Right renal cortex interstitium (tissue), 3 donors: ENCODE measurements at regions not wholly inside any gene's neighbourhood (a gene's known extent, or its start where the extent isn't known, plus 50 kb on each side); places are given as distances from the start of the nearest gene placed in this dataset.

Experiments
- DNase-seq, 3 donors: peaks; one replicate each; pipeline ENCODE4 v3.0.0-alpha.2; 2013; ENCODE audit warnings: low read depth in 3 of 3, low spot score in 2 of 3

DNA sequence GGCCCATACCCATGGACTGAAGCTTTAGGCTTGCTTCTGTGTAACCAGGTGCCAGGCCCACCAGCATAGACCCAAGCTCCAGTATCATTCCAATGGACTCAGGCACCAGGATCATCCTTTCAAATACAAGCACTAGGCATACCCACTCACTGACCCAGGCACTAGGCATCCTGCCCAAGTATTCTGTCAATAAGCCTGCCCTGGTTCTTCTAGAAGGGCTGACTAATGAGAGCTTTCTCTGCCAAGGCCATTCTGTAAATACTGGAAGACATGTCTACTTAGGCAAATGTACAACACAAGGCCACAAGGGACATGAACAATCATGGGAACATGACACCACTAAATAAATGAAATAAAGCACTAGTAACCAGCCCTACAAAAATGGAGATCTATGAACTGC, 352.2 kb downstream of the FSCB start:
- no peak for DNase-seq

DNA sequence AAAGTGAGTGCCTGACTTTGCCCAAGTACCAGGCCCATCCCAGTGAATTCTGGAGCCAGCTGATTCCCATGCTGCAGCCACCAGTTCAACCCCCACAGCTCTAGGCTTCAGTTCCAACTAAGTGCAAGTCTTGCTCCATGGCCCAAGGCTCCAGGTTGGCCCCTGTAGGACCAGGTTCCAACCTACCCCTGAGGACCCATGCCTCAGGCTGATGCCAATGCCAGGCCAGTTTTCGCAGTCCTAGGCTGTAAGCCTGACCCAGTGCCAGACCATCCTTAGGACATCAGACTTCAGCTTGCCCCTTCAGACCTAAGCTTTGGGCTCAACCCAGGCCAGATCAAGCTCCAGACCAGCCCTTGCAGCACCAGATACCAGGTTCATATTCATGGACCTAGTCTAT, 352.6 kb downstream of the FSCB start:
- DNase-seq, result no peak

DNA sequence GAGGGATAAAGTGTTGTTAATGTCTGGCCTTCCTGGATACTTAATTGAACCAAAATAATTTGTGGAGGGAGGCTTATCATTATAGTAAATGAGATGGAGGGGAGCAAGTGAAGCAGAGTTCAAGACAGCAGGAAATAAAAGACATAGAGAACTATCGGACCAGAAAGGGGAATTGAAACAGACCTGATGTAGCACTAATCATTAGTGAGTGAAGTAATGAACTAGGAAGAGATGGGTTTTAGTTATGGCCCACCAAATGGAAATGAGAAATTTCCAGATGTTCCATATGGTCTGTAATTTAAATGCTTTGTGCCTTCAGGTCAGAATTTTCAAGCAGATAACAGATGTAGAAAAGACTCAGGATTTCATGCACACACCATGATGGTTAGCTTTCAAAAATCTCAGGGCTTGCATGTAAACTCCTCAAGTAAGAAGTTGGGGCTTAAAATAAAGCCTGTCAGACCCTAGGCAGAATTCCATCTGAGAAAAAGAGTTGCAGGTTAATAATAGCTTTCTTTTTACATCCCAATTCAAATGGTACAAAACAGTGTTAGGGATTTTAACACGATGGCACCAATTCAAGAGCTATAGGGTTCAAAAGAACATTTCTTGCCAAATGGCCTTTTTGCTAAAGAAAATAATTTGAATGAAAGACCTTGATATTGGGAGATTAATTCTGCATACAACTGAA, 355.8 kb downstream of the FSCB start:
- no peak for DNase-seq

DNA sequence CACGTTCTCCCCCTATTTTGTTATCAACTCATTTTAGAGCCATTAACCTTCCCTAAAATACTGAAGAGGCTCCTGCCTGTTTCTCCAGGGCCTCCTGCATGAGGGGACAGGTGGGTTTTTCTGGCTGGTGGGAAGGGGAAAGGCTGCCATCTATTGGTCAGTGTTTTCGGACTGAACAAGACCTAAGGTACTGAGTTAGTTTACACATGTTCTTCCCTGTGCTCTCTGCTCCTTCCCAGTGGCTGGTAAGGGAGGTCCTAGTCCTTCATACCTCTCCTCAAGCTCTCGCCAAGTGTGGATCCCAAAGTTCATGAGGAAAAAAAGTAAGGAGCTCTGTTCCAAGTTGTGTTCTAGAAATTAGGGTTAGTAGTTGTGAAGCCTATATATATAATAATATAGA, 357.5 kb downstream of the FSCB start:
- peak in 1 of 3 donors; percentile 29 for DNase-seq

DNA sequence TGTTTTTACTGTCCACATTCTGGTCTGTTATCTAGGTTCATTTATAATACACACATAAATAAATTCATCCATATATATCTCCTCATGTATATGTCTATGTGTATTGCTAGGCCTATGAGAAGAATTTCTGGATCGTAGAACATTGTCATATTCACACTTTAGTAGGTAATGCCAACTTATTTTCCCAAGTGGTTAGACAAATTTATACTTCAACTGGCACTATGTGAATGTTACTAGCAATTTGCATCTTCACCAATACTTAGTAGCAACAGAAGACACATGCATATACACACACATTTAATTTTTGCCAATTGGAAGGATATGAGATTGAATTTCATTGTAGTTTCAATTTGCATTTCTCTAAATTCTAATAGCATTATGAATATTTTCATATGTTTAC, 365.1 kb downstream of the FSCB start:
- DNase-seq, result no peak

DNA sequence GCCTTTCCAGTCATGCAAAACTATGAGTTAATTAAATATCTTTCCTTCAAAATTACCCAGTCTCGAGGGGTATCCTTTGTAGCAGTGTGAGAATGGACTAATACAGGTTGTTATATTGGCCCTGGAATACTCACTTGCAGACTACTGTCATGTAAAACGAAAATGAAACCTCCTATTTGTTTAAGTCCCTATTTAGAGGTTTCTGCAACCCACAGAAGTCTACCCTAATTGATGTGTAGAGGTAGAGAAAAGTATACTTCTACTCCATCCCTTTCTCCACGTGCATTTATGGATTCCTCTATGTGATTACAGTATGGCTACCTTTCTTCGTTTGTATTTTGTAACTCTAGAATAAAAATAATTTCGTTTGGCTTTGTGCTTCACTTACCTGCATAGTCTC, 371.1 kb downstream of the FSCB start:
- no peak for DNase-seq

DNA sequence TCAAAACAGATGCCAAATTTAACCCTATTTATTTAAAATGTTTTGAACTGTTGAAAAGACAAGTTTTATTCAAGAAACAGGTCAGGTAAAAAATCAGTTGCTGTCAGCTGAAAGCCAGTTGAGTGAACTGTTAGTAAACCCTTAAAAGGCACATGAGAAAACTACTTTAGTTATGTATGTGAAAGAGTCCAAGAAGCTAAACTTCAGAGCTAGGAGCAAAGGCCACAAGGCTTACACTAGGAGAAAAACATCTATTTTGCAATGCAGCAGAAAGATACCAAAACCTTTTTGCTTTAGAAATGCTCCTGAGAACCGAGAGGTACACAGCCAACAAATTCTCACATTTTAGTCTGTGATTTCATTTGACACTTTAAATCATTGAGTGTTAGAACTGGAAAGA, 375.2 kb downstream of the FSCB start:
- no peak for DNase-seq

- DNase-seq, result no peak
These were observed 393.0 kb downstream of the FSCB start for GRCh38 chr14:44113769-44114730.

- no peak for DNase-seq
These were observed 394.2 kb downstream of the FSCB start for GRCh38 chr14:44112774-44113460.

- no peak for DNase-seq
These were observed 398.0 kb downstream of the FSCB start for GRCh38 chr14:44109036-44109435.

- no peak for DNase-seq
These were observed 398.5 kb downstream of the FSCB start for GRCh38 chr14:44108601-44109000.

DNA sequence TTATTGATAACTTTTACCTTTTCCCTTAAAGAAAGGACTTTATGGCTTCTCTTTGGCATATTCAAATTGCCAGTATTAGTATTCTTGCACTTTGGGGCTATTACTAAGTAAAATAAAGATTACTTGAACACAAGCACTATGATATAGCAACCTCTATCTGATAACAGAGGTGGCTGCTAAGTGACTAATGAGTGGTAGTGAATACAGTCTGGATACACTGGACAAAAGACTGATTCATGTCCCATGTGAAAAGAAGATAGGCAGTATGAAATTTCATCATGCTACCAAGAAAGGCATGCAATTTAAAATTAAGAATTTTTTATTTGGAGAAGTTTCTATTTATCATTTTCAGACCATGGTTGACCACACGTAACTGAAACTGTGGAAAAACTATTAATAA, 399.9 kb downstream of the FSCB start:
- DNase-seq, result no peak

GRCh38 chr14:44099743-44100488, 407.2 kb downstream of the FSCB start:
- no peak for DNase-seq

DNA sequence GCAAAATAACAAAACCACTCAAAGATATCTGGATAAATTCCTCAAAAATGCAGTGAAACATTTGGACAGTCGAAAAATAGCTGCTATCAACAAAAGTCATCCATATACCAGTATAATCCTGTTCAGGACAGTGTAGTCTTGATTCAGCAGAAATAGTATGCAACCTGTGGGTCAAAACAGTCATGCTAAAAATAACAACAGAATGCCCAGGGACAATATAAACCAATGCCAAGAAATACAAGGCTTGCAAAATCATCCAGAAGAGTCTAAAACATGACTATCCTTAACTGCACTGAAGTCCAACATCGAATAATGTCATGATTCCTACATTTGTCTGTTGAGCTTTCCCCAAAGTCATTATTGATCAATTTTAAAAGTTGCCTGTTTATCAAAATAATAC, 425.9 kb downstream of the FSCB start:
- no peak for DNase-seq

DNA sequence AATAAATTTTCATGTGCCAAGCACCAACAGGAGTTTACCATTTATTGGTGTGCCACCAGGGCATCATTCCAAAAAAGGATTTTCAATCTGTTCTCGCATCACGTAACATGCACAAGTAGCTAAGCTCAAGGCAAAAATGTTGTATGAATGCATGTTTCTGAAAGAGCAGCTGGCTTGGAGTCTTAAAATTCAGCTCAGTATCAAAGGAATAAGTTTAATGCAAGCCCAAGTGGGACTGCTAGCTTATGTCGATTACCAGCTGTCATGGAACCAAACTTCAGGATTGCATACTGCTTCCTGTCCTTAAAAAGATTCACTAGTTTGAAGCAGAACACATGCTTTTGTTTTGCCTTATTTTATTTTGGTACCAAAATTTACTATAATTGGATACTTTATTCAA, 437.0 kb downstream of the FSCB start:
- no peak for DNase-seq

DNA sequence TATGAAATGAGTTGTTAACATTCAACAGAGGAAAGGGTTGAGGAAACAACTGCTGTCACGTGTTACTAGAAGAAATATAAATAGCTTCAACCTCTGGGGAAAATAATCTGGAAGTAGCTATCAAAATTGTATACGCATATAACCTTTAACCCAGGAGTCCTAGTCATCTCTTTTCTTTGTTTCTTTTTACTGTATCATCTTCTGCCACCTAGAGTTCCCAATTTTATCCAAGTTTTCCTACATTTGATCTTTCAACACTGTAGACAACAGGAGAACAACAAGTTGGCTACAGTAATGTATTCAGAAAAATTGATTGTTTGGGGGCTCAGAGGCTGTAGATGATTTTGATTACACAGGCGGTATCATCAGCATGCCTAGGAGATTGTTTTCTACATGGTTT, 453.7 kb downstream of the FSCB start:
- DNase-seq, result no peak

- no peak for DNase-seq
These were observed 465.4 kb downstream of the FSCB start for GRCh38 chr14:44041700-44042099.

DNA sequence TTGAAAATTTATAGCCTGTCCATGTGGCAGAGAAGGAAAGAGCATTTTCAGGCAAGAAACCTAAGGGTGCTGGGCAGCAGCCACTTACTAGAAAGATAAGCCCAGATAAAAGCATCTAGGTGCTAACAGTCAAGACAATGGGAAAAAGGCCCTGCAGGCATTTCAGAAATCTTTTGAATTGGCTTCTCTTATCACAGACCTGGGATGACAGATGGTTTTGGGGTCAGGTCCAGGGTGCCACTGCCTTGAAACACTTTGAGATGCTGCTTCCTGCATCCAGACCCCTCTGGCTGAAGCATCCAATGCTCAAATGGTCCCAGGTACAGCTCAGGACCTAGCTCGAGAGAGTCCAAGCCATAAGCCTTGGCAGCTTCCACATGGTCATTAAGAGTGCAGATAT, 466.5 kb downstream of the FSCB start:
- no peak for DNase-seq

GRCh38 chr14:44036248-44036647, 470.8 kb downstream of the FSCB start:
- DNase-seq, result no peak

DNA sequence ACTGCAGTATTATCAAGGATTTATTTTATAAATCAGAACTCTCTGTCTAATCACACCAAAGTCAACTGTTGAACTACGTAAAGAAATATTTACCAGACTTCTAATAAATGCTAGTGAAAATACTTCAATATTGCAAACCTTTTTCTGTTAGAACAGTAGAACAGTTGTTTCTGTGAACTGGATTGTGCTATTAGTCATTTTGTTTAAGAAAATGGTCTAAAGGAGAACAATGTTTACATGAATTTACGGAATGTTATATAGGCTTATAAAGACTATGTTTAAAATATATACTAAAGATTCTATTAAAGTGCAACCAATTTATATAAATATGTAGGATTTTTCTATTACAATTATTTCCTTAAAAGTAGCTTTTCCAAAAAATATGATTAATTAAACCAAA, 471.4 kb downstream of the FSCB start:
- no peak for DNase-seq

- DNase-seq, result no peak
These were observed 476.2 kb downstream of the FSCB start for GRCh38 chr14:44030831-44031383.
